ENCODE measurements at regions not wholly inside any gene's neighbourhood (a gene's known extent, or its start where the extent isn't known, plus 50 kb on each side); places are given as distances from the start of the nearest gene placed in this dataset.

DNA sequence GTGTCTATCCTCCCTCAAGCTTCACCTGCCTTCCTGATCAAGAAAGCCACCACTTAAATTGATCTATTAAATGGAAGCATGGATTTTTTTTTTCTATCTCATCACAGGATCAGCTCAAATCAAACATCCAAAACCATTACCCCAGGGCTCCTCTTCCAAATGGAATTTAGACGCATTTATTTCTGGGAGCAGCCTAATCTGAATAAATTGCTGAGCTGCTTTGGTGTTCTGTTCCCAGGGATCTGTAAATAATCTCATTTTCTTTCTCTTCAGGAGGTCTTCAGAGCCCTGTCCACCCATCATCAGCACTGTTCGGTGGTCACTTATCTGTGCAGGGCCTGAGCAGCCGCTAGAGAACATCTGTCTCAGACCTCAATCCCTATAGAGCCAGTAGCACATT, 695.4 kb upstream of the TMEM132C start:
- Mint-ChIP-seq H3K4me1 (peaks cover 0 to 8% of the 10 kb centered on the region in 2 donors), H3K27me3 (ENCODE audit: low read depth in 2 of 2) (no peaks in the 10 kb centered on the region), H3K4me3 (no peak overlapping the region), H3K9me3 (peaks cover 19 to 24% of the 10 kb centered on the region in 2 donors), H3K27ac (no peak overlapping the region), H3K36me3 (no peaks in the 10 kb centered on the region)
- Histone ChIP-seq H3K36me3 (ENCODE audit: control insufficient read depth, insufficient read depth, low read length) (no peaks in the 10 kb centered on the region), H3K4me1 (ENCODE audit: control insufficient read depth, insufficient read depth, low read length) (no peaks in the 10 kb centered on the region), H3K9me3 (ENCODE audit: control insufficient read depth, insufficient read depth, low read length) (peaks cover 7% of the 10 kb centered on the region), H3K27ac (ENCODE audit: low read length) (no peak overlapping the region), H3K27me3 (ENCODE audit: control insufficient read depth, insufficient read depth, low read length) (no peaks in the 10 kb centered on the region), H3K4me3 (ENCODE audit: low read length) (no peak overlapping the region)
- 82% methylated on average over 3 of the region's 3 CpGs for WGBS (ENCODE audit: insufficient coverage)
- TF ChIP-seq, protein P1, sequence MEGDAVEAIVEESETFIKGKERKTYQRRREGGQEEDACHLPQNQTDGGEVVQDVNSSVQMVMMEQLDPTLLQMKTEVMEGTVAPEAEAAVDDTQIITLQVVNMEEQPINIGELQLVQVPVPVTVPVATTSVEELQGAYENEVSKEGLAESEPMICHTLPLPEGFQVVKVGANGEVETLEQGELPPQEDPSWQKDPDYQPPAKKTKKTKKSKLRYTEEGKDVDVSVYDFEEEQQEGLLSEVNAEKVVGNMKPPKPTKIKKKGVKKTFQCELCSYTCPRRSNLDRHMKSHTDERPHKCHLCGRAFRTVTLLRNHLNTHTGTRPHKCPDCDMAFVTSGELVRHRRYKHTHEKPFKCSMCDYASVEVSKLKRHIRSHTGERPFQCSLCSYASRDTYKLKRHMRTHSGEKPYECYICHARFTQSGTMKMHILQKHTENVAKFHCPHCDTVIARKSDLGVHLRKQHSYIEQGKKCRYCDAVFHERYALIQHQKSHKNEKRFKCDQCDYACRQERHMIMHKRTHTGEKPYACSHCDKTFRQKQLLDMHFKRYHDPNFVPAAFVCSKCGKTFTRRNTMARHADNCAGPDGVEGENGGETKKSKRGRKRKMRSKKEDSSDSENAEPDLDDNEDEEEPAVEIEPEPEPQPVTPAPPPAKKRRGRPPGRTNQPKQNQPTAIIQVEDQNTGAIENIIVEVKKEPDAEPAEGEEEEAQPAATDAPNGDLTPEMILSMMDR (IDR thresholded peaks at IDR 0.05), result no peak
- ATAC-seq, result no peak
- no peak for DNase-seq
- intact Hi-C loops (cut with micrococcal nuclease), result no loop called here

- intact Hi-C loops (cut with micrococcal nuclease), result no loop called here
- H3K36me3 Mint-ChIP-seq, result no peaks in the 10 kb centered on the region
- Histone ChIP-seq H3K27me3 (ENCODE audit: control insufficient read depth, insufficient read depth, low read length) (no peaks in the 10 kb centered on the region), H3K27ac (ENCODE audit: low read length) (no peak overlapping the region), H3K9me3 (ENCODE audit: control insufficient read depth, insufficient read depth, low read length) (peaks cover 3% of the 10 kb centered on the region), H3K36me3 (ENCODE audit: control insufficient read depth, insufficient read depth, low read length) (no peaks in the 10 kb centered on the region), H3K4me3 (ENCODE audit: low read length) (no peak overlapping the region), H3K4me1 (ENCODE audit: control insufficient read depth, insufficient read depth, low read length) (no peaks in the 10 kb centered on the region)
- DNase-seq (no peak), ATAC-seq (no peak)
- H3K9me3 Mint-ChIP-seq, result peaks cover 0 to 4% of the 10 kb centered on the region in 2 donors
- no peaks in the 10 kb centered on the region for H3K27me3 Mint-ChIP-seq (ENCODE audit: low read depth in 2 of 2)
- H3K4me3 Mint-ChIP-seq, result no peak overlapping the region
- no peaks in the 10 kb centered on the region for H3K4me1 Mint-ChIP-seq
- no peak overlapping the region for H3K27ac Mint-ChIP-seq
- WGBS (ENCODE audit: insufficient coverage), result 100% methylated on average over 1 of the region's 1 CpG
- TF ChIP-seq, protein P1 (IDR thresholded peaks at IDR 0.05), result no peak
These were observed 687.5 kb upstream of the TMEM132C start for GRCh38 chr12:127579446-127579845.

GRCh38 chr12:127582074-127582473, 684.9 kb upstream of the TMEM132C start:
- Mint-ChIP-seq H3K4me1 (no peaks in the 10 kb centered on the region), H3K4me3 (no peak overlapping the region), H3K9me3 (peaks cover 0 to 2% of the 10 kb centered on the region in 2 donors), H3K27ac (no peak overlapping the region), H3K27me3 (ENCODE audit: low read depth in 2 of 2) (no peaks in the 10 kb centered on the region), H3K36me3 (no peaks in the 10 kb centered on the region)
- intact Hi-C loops (cut with micrococcal nuclease), result no loop called here
- Histone ChIP-seq H3K9me3 (ENCODE audit: control insufficient read depth, insufficient read depth, low read length) (peaks cover 3% of the 10 kb centered on the region), H3K4me1 (ENCODE audit: control insufficient read depth, insufficient read depth, low read length) (no peaks in the 10 kb centered on the region), H3K27me3 (ENCODE audit: control insufficient read depth, insufficient read depth, low read length) (no peaks in the 10 kb centered on the region), H3K27ac (ENCODE audit: low read length) (no peak overlapping the region), H3K4me3 (ENCODE audit: low read length) (no peak overlapping the region), H3K36me3 (ENCODE audit: control insufficient read depth, insufficient read depth, low read length) (no peaks in the 10 kb centered on the region)
- WGBS (ENCODE audit: insufficient coverage), result 82% methylated on average over 6 of the region's 6 CpGs
- DNase-seq (no peak), ATAC-seq (no peak)
- TF ChIP-seq, protein P1 (IDR thresholded peaks at IDR 0.05), result no peak

DNA sequence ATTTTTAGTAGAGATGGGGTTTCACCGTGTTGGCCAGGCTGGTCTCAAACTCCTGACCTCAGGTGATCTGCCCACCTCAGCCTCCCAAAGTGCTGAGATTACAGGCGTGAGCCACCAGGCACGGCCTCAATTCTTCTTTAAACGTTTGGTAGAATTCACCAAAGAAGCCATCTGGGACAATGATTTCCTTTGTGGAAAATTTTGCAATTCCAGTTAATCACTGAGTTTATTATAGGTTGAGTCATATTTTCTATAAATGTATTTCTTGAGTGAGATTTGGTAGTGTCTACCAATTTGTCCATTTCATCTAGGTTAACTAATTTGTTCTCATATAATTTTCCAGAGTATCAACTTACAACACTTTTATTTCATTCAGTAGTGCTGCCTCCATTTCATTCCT, 683.9 kb upstream of the TMEM132C start:
- intact Hi-C loops (cut with micrococcal nuclease), result no loop called here
- Histone ChIP-seq H3K27ac (ENCODE audit: low read length) (no peak overlapping the region), H3K27me3 (ENCODE audit: control insufficient read depth, insufficient read depth, low read length) (no peaks in the 10 kb centered on the region), H3K4me1 (ENCODE audit: control insufficient read depth, insufficient read depth, low read length) (no peaks in the 10 kb centered on the region), H3K9me3 (ENCODE audit: control insufficient read depth, insufficient read depth, low read length) (peaks cover 3% of the 10 kb centered on the region), H3K4me3 (ENCODE audit: low read length) (no peak overlapping the region), H3K36me3 (ENCODE audit: control insufficient read depth, insufficient read depth, low read length) (no peaks in the 10 kb centered on the region)
- no peak for ATAC-seq
- H3K27me3 Mint-ChIP-seq (ENCODE audit: low read depth in 2 of 2), result no peaks in the 10 kb centered on the region
- no peak overlapping the region for H3K4me3 Mint-ChIP-seq
- no peaks in the 10 kb centered on the region for H3K4me1 Mint-ChIP-seq
- H3K36me3 Mint-ChIP-seq, result no peaks in the 10 kb centered on the region
- peaks cover 0 to 2% of the 10 kb centered on the region in 2 donors for H3K9me3 Mint-ChIP-seq
- DNase-seq, result no peak
- H3K27ac Mint-ChIP-seq, result no peak overlapping the region
- TF ChIP-seq, protein P1 (IDR thresholded peaks at IDR 0.05), result no peak
- 95% methylated on average over 4 of the region's 4 CpGs for whole genome bisulfite sequencing (ENCODE audit: insufficient coverage)

All from natural killer cell (primary cell).